Activated CD8-positive, alpha-beta memory T cell treated with anti-CD3 and anti-CD28 coated beads for 24 hours (primary cell): ENCODE measurements at regions not wholly inside any gene's neighbourhood (a gene's known extent, or its start where the extent isn't known, plus 50 kb on each side); places are given as distances from the start of the nearest gene placed in this dataset.
"Not testable (repeated sequence)": the region's sequence is repeated elsewhere in the genome, so short reads cannot be mapped to it uniquely, and the experiment has no call there.

Experiments
- DNase-seq: peaks from one replicate; pipeline ENCODE4 v3.0.0-alpha.2; 2020

DNA sequence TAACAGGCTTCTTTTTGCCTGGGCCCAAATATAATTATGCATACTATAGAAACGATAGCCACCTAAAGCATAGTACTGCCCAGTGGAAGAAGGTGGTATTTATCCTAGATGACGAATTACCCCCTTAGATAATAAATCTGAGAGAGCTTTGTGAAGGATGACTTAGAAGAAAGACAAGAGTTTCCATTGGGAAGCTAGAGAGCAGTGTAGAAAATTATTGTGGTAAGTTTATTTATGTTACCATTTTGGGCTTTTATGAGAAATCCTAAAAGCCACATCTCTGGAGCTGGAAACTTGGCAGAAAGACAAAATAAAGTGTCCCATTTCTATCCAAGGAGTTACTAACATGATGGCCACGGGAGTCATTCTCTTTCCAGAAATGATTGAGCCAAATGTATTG lies 172.0 kb upstream of the SEMA6A start:
- no peak for DNase-seq

DNA sequence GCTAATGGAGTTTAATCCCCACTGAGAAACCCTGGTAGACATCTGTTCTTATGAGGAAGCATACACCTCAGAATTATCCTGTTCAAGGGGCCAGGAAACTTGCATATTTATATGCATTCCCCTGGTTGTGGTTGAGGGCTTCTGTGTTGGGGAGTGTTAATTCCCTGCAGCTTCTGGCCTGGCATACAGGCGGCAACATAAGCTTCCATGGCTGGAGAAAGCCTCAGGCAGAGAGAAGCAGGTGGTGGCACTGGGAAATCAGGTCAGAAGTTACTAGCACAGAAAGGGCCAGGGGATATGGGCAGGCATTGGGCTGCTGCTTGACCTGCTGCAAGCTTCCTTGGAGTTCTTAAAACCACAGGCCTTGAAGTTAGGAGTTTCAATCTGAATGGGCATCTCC lies 166.1 kb upstream of the SEMA6A start:
- DNase-seq, result no peak

DNA sequence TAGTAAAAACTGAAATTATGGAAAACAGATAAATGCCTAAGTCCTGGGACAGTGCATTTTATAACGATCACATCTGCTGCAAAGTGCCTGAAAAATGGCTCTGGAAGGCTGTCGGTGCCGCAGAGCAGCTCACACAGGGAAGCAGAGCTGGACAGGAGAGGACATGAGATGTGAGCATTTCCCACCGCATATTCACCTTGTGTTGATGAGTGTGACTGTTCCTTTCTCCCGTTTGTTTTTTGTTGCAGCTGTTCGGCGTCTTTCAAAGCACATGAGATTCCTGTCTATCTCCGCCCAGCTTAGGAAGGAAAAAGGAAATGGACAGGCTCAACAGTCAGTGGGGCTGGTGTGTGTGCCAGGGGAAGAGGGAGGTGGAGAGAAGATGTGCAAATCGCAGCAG lies 164.9 kb upstream of the SEMA6A start:
- DNase-seq, result no peak

DNA sequence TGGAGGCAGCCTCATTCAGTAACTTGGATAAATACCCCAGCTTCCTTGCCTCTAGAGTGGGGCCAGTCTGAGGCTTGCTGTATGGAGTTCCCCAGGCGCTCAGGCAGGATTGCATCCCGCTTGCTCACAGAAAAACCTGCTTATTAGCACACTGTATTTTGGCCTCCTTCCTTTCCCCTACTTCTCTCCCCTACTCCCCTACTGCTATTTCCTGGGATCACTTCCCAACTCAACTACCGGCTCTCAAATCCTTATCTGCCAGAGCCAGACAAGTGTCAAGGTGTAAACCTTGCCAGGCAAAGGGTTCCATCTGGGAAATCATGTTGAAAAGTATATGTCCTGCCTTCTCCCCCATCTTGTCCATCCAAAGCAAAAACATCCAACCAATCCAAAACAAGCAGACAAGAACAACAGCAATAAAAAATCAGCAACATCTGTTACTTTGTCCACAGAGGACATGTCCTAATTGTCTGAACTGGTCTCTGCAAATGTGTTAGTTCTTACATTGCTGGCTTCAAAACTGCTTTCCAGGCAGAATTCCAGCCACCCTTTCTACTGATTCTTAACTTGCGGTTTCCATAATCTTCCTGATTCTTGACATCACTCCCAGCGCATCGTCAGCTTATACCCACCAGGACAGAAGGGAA lies 164.1 kb upstream of the SEMA6A start:
- DNase-seq, result no peak

DNA sequence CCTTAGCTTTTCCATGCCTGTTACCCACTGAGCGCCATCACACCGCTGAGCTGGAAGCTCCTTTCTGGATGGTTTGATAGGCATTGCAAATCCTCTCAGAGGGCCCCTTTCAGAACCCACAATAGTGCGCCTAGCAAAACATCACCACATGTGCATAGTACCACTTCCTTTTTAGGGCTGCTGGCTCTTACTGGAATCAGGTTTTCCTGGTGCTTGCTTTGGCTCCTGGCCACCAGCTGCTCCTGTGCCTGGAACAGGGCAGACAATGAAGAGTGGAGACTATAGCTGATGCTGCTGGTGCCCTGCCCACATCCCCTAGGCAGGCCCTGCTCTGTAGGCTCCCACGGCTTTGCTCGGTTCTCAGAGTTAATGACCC lies 163.6 kb upstream of the SEMA6A start:
- no peak for DNase-seq

DNA sequence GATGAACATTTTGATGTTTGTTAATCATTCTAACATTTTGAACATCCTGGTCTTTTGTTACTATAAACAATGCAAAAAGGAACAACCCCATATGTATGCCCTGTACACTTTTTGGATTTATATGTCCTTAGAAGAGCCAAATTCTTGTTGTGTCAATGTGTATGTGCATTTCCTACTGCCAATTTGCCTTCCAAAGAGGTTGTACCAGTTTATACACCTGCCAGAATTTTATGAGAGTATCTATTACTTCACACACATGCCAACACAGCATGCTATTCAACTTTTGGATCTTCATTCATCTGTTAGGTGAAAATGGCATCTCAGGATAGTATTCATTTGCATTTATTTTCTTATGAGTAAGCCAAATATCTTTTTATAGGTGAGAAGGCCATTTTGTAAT lies 162.0 kb upstream of the SEMA6A start:
- no peak for DNase-seq

DNA sequence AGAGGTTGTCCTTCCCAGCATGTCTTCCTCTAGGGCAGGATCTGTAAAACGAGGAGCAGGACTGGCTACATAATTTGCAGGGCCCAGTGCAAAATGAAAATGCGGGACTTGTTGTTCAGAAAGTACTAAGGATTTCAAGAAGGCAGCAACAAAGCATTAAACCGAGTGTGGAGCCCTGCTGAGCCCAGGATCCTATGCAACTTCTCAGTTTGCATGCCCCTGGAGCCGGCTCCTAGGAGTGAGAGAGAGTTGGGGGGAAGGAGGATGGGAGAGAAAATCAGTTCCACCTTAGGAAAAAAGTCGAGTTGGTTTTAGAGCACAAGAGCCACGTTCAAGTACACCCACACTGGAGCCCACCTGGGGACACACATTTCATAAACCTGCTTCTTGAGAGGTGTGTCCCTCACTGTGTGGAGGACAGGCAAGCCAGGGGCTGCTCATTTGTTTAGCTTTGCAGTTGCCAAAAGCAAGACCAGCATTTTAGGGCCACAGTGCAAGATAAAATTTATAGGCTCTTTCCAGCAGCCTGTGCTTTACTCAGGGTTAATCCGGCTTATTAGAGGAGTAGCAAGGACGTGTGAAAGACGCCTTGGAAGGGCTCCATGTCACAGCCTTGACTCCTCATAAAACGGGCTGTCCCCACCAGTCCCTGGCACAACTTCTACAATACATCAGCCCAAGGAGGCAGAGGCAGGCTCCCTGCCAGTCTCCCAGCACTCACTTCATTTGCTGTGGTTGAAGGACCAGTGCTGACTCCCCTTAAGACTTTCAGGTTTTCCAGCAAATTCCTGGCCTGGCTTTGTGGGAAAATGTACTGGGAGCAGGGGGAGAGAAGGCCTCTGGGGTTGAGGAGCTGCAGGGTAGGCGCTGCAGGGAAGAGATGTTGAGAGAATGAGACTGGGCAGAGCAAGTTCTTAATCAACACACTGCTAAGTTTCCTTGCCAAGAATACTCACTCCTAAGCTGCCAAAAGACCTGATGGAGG lies 159.7 kb upstream of the SEMA6A start:
- no peak for DNase-seq

DNA sequence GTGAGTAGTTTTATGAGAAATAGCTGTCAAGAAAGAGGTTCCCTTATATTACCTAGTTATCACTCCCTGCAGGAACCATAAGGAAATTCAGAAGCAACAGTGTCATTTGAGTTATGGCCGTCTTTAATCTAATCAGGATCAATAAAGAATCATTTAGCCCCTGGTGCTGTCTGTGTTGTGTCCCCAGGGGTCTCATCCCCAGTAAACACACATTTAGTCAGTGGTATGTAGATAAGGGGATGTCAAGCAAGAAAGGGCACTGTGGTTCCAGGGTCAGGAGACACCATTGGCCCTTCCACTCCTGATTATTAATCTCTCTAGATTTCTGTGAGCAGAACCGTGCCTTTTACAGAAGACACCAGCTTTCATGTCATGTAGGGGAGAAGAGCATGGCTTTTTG lies 158.0 kb upstream of the SEMA6A start:
- DNase-seq, result no peak

DNA sequence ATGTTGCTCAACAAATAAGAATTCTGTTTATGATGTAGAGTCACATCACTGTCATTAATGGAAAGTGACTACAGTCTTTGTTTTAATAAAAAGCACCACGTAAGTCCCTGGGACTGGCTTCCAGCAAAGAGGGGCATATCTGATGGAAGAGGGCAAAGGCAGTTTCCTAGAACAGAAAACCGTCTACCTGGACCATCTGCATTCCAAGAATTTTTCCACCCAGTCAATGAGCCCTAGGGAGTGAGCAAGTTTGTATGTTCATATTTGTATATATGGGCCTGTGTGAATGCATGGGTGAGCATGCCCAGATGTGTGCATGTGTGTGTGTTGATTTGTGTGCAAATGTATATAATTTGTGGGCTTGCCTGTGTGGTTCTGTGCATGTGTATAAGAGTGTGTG lies 156.8 kb upstream of the SEMA6A start:
- DNase-seq, result no peak

DNA sequence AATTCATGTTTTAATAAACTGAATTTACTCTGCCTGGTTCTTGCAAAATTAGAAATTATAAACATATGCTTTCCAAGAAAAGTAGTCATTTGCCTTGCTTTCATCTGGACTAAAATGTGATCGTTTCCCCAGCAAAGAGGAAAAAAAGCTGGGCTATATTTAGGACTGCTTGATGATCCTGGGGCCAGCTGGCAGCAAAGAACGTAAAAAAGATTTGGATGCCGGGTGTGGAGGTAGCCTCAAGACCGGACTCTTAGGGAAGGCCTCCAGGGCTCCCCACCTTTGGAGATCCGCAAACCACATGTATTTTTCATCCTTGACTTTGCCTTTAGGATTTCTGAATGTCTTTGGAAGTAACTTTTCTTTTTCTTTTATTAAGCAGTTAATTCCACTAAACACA lies 156.1 kb upstream of the SEMA6A start:
- DNase-seq, result no peak

DNA sequence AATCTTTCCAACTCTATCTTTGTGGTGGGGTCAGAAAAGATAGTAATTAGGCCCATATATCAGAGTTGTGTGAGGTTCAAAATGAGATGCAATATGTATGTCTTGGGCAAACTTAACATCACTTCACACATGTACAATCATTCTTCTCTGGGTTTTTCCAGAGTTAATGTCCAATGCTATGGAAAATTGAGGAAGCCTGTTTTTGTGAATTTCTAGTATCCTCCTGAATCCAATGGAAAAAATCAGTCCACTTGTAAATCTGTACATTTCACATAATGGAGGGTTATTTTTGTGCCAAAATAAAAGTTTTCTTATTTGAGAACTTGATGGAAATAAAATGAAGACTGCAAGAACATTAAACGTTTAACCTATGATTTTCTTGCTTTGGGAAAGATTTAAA lies 155.6 kb upstream of the SEMA6A start:
- DNase-seq, result no peak

DNA sequence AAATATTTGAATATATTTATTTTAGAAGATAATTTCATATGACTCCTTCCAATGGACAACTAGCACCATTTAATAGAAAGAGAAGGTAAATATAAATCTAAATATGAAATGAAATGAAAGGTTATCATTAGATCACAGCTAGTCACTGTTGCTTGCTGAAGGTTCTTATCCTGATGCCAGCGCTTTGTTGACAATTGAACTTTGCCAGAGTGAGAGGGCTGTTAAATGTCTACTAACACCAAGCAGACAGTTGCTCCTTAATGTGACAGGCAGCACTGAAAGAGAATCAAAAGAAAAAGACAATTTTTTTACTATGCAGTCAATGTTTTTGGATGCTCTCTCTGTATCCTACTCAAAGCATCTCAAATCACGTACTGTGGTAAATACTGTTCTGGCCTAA lies 152.6 kb upstream of the SEMA6A start:
- DNase-seq, result no peak

DNA sequence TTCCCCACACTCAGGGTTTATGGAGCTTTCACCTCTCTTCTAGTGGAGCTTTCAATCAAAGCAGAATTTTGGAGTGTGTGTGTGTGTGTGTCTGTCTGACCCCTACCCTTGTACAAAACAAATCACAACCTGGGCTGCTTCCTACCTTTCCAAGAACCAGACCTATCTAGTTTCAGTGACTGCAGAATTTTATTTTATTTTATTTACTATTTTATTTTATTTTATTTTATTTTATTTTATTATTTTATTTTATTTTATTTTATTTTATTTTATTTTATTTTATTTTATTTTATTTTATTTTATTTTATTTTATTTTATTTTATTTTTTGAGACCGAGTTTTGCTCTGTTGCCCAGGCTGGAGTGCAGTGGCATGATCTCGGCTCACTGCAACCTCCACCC lies 151.6 kb upstream of the SEMA6A start:
- DNase-seq, result not testable (repeated sequence)

DNA sequence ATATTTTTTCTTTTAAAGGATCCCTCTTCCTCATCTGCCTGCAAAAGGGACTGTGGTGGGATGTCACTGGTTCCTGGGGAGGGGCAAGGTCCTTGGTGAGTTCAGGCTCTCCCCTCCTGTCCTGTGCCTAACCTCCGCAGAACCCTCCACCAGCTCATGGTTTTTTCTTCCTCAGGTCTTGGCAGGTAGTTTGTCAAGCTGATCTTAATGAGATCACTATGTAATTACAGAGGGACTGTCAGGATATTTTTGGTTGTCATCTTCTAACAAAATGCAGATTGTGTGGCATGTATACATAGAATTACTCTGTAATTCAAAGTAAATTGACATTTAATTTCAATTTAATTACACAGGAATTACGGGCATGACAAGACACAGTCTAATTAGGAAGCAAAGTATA lies 150.3 kb upstream of the SEMA6A start:
- no peak for DNase-seq

DNA sequence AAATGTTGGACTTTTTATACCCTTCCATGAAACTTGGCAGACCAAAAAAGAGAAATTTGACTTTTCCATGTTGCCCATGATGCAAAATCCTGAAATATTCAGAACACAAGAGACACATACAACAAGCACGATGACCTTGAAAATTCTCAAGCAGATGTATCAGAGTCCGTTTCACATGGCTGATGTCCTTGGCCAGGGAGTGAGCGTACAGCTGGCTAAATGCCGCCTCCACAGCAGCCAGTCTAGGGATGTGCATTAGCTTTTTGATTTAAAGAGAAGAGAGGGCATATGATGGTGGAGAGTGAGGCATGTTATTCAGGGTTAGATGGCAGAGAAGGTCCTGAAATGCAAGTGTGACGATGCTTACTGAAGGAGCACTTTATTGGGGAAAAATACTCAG lies 148.0 kb upstream of the SEMA6A start:
- DNase-seq, result no peak

DNA sequence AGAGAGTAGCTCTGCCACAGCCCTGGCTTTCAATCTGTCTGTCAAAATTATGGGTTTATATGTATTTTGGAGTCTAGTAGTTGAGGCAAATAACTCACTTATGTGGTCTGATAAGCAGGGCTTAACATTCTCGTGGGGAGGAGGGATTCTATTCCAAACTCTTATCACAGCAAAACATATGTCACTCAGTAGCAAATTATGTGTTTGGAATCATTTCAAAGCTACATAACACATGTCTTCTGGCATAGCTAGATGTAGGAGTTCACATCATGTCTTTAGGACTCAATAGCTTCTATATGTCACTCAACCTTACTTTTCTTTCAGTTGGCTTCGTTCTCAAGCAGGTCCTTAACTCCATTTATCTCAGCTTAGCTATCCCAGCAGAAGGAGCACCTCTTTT lies 144.5 kb upstream of the SEMA6A start:
- DNase-seq, result no peak

DNA sequence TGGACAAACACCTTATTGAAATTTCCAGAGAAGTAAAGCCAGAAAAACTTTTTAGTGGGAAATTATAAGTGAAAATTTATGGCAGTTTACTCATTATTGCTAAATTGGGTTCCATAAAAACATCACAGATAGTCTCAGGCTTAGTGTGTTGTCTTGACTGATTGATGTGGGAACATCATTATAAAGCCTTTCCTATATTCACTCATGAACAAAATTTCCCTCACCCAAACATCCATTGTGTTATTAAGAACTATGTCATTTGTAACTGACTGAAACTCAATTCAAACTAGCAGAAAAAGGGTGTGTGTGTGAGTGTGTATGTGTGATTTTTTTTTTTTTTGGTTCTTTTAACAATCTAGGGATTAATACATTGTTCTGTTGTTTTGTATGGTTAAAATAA lies 143.7 kb upstream of the SEMA6A start:
- DNase-seq, result no peak

DNA sequence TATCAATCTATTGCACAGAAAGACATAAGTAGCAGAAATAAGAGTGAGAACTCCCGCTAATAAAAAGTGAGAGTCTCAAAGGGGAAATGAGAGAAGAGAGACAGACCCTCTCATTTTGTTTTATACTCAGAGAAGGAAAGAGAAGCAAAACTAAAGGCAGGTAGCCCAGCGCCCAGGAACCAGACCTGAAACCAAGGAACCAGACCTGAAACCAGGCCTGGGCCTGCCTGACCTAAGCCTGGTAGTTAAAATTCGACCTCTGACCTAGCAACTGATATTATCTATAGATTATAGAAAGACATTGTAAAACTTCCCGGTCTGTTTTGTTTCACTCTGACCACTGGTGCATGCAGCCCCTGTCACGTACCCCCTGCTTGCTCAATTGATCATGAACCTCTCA lies 134.5 kb upstream of the SEMA6A start:
- no peak for DNase-seq

DNA sequence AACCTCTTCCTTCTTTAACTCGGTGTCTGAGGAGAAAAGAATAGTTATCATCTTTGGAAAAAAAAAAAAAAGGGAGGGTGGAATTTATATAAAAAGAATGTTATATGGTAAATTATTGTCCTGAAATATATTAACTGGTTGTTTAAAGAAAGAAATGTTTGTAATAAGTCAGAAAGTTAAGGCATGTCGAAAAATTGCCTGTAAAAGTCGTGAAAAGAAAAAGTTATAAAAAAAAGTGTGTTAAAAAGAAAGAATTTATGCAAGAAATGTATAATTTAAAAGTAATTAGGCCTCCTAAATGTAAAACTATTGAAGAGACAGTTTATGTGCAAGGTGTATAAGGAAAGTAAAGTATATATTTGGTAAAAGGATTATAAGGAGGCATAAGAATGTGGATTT lies 130.5 kb upstream of the SEMA6A start:
- DNase-seq, result not testable (repeated sequence)

DNA sequence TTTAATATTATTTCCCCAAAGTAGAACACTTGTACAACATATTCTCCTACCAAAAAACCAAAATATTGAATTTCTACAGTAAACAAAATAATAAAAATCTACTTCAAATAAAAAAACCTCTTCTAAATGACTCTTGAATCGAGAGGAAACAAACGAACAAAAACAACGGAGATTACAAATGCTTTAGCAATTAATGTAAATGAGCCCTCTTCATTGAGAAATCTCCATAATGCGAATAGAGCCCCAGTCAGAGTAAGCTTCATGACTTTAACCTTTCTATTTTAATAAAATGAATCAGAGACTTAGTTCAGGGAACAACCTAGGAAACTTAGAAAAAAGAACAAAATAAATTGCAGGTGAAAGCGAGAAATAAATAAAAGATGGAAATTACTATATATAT lies 129.3 kb upstream of the SEMA6A start:
- no peak for DNase-seq

DNA sequence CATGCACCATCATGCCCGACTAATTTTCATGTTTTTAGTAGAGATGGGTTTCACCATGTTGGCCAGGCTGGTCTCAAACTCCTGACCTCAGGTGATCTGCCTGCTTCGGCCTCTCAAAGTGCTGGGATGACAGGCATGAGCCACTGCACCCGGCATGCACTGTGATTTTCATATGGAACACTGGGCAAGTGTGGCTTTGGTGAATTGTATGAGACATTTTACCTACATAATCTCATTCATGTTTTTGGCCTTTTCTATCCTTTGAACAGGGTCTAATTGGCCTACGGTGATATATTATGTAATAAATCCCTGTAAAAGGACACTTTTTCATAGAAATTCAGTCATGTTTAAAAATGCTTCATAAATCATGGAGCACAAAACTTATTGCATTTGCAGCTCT lies 128.7 kb upstream of the SEMA6A start:
- no peak for DNase-seq

DNA sequence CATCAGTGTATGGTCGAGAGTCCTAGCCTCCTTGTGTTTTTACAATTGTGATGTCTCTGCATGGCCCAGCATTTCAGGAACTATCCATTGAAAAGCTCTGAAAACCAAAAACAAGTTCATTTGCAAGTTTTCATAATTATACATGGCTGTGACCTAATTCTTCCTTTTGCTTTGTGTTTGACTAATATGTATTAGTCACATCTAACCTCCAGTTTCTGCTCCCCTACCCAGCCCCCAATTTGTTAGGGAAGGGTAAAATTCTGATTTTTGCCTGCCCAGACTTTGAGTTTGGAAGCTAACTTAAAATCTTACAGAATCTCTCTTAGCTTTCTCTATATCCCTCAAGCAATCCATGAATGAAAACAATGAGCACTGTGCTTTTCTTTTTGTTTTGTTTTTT lies 128.2 kb upstream of the SEMA6A start:
- DNase-seq, result no peak

DNA sequence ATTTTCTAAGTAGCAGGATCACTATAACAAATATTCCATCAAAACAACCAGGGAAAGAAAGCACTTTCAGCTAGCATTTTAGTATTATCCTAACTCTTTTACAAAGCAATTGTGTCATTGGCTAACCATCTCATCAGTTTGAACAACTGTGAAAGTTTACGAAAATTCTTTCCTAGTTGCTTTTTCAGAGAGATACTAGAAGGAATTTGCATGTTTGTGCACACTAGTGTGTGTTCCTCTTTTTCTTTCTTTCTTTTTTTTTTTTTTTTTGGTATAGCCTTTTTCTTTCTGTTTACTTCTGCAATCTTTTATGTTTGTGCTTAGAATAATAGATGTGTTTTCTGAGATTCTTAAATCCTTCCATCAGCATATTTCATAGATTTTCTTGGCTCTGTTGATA lies 124.7 kb upstream of the SEMA6A start:
- DNase-seq, result no peak

DNA sequence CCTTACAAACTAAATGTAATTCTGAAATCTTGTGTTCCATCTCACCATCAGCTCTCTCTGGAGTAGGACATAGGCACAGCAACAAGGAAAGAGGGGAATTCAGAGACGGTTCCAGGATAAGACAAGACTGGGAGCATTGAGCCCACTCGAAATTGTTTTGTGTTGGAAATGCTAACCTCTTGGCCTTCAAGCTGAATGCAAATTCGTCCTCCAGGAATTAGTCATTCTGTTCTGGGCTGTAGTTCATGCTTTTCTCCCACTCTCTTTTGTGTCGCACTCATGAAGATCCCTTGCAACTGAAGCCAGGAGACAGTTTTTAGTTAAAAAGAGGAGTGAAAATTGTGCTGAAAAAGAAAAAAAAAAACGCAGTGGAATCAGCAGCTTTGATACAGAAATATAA lies 121.7 kb upstream of the SEMA6A start:
- DNase-seq, result no peak

DNA sequence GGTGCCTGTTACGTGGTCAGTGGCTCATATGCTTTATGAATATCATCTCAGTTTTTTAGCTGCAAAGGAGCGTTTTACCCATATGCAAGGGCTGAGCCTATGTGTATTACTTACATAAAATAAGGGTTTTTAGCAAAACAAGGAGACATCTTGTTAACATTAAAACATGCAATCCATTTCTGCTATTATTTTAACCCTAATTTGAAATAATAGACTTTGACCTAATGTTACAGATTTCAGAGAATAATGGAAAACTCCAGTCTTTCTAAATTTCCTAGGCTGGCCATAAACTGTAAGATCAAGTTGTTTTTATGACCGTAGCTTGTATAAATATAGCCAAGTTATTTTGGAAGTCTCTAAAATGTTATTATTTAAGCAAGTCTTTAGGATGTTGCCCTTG lies 121.1 kb upstream of the SEMA6A start:
- no peak for DNase-seq
